C1 segment of cervical spinal cord (tissue), 14 donors: ENCODE measurements at regions not wholly inside any gene's neighbourhood (a gene's known extent, or its start where the extent isn't known, plus 50 kb on each side); places are given as distances from the start of the nearest gene placed in this dataset.
A peak's percentile ranks its signal among the peaks of the same experiment; 100 is the strongest.
"Not testable (repeated sequence)": the region's sequence is repeated elsewhere in the genome, so short reads cannot be mapped to it uniquely, and the experiment has no call there.

Experiments
- DNase-seq, 14 donors: peaks; one replicate each; lab custom pipeline; 2025; lab: John Stamatoyannopoulos, UW

- not testable (repeated sequence) for DNase-seq
Observed at GRCh38 chr16:16561532-16561931, 182.6 kb downstream of the NPIPA7 start.

GRCh38 chr16:16563962-16564361 lies 185.0 kb downstream of the NPIPA7 start:
- DNase-seq: not testable (repeated sequence)

DNA sequence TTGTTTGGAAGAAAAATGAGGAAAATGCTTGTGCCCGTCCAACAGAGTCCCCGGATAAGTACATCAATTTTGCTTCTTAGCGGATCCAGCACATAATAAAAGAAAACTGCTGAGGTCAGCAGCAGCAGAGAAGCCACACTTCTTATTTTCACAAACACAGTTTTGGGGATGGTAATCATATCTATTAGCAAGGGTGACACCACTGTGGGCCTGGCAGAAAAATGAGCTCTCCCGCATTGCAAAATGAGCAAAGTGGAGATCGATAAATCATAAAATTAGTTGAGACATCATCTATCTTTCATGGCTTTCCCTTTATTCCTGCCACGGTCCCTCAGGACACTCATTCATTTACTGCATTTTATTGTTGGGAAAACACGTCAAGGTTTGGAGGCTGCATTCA lies 186.4 kb downstream of the NPIPA7 start:
- DNase-seq: not testable (repeated sequence)

- not testable (repeated sequence) for DNase-seq
Observed at GRCh38 chr16:16570055-16570454, 191.1 kb downstream of the NPIPA7 start.

DNA sequence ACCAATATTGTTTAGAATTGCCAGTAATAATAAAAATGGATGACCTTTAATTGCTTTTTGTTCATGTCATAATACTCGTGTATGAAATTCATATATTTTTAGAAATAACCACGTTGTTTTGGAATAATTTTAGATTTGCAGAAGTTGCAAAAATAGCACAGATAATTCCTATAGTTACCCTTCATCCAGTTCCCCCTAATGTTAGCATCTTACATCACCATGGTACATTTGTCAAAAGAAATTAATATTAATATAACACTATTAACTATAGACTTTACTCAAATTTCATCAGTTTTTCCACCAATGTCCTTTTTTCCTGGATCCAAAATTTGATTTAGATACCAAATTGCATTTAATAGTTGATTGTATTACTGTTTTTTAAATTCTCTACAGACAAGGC lies 191.9 kb downstream of the NPIPA7 start:
- DNase-seq: not testable (repeated sequence)

GRCh38 chr16:16572130-16572774 lies 193.3 kb downstream of the NPIPA7 start:
- DNase-seq: not testable (repeated sequence)

DNA sequence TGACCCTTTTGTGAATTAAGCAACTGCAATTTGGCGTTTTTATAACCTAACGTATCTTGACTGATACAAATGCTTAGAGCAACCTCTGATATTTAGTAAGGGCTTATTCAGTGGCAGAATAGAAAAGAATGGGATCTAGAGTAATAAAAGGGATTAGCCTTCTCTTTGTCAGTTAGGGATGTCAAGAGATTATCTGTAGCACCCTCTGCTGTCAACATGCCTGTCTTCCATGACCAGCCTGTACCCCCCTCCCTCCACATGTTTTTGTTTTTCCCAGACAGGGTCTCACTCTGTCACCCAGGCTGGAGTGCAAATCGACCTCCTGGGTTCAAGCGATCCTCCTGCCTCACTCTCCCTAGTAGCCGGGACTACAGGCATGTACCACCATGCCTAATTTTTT lies 198.1 kb downstream of the NPIPA7 start:
- not testable (repeated sequence) for DNase-seq

GRCh38 chr16:16578701-16579100 lies 199.8 kb downstream of the NPIPA7 start:
- DNase-seq: no peak

DNA sequence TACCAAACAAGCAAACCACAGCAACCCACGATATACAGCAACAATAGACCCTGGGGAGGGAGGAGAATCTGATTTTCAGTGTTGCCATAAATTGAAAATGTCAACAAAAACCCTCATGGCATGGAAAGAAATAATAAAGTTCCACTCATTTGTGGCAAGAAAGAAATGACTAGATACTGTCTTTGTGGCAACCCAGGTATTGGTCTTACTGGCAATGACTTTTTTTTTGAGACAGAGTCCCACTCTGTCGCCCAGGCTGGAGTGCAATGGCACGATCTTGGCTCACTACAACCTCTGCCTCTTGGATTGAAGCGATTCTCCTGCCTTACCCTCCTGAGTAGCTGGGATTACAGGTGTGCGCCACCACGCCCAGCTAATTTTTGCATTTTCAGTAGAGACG lies 204.0 kb downstream of the NPIPA7 start:
- DNase-seq: not testable (repeated sequence)

GRCh38 chr16:16586073-16586651 lies 207.2 kb downstream of the NPIPA7 start:
- not testable (repeated sequence) for DNase-seq

DNA sequence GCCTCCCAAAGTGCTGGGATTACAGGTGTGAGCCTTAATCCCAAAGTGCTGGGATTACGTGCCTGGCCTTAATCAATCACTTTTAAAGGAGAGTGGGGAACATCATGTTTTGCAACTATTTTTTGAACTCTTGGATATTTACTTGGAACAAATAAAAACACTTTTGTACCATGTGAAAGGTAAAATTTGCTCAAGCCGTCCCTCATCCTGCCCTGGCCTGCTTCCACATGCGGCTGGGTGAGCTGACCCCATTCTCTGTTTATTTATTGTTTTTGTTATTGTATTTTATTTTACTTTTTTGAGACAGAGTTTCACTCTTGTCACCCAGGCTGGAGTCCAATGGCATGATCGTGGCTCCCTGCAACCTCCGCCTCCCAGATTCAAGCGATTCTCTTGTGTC lies 208.0 kb downstream of the NPIPA7 start:
- DNase-seq: not testable (repeated sequence)

DNA sequence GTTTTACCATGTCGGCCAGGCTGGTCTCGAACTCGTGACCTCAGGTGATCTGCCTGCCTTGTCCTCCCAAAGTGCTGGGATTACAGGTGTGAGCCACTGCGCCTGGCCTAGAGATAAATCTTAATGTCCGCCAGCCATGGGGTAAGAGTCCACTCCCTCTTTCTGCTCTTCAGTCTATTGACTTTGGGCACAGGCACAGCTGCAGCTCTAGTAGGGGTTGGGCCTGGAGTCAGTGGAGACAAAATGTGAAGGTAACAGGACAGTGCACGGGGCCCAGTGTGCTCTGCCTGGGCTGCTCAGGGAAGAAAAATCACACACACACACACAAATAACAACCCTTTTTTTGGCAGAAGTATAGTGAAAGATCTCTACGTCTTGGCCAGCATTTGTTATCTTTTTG lies 209.5 kb downstream of the NPIPA7 start:
- DNase-seq: not testable (repeated sequence)

DNA sequence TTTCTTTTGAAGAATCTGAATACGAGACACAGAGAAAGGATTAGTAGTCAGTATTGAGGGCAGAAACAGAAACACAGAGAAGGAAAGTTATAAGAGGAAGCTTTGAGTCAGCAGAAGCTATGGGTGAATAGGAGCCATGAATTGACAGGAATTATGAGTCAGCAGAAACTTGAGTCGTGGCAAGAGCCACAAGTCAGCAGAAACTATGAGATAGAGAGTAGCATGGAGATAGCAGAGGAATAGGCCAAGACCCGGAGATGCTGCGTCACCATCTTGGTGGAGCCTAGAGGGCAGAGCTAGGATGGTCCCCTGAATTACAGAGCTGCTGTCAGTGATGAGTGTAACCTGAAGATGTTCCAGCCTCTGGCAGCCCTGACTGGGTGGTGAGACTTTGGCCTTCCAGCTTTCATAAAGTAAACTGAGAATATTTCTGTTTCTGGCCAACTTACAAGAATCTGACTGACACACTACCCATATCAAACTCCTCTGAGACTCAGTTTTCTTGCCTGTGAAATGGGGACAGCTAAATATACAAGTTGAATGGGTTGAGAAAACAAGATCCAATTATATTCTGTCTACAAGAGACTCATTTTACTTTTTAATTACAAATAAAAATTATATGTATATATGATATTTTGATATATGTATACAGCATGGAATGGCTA lies 211.8 kb downstream of the NPIPA7 start:
- not testable (repeated sequence) for DNase-seq

- DNase-seq: peak in 7 of 14 donors; percentile 0 to 11 (median 2)
Observed at GRCh38 chr16:16593156-16593863, 214.4 kb downstream of the NPIPA7 start.

DNA sequence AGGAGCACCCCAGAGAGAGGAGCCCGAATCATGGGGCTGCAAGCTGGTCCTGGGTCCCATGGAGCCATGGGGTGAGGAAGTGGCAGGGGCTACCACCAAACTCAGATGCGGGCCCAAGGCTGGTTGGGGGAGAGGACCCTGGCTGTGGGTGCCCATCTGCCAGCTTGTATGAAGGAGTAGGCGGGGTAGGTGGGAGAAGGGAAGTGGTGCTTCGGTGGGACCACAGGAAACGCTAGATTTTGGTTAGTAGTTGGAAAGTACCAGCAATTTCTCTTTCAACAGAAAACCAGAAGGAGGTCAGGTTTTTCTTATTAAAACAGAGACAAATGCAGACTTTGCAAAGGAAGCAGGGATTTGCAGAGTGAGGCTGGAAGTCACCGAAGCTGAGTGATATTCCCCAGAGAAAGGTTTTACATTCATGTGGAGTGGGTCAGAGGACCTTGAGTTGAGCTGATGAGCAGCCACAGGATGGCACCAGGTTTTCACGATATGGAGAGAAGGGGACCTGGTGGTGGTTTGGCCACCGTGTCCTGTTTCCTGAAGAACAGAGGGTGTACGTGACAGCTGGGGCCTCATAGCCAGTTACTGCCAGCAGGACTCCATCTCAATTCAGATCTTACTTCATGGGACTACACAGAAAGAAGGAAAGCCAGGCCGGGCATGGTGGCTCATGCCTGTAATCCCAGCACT lies 216.2 kb downstream of the NPIPA7 start:
- DNase-seq: not testable (repeated sequence)

- DNase-seq: not testable (repeated sequence)
Observed at GRCh38 chr16:16601239-16601638, 222.3 kb downstream of the NPIPA7 start.

DNA sequence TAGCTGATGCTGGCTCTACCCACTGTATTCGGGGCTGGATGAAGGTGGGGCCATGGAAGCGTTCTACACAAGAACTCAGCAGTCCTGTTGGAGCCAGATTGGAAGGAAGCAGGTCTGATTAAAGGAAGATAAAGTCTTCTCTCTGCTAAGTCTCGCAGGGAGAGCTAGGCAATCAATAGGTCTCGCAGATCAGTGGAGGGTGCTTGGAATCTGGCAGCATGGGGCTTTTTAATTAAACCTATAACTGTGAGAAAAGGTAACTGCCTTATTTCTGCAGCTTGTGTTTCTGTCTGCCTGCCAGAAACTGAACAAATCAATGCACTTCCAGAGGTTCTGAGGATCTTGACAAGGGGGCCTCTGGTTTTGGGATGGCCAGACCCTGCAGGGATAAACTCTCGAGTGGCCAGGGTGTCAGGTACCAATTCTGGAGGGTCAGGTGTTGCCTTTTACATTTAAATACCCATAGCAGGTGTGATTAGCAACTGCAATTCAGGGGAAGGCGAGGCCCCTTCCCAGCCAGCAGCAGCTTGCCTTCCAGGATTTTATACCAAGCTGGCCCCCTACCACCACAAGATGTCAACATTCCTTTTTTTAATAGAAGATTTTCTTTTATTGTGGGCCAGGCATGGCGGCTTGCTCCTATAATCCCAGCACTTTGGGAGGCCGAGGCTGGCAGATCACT lies 228.6 kb downstream of the NPIPA7 start:
- DNase-seq: not testable (repeated sequence)

DNA sequence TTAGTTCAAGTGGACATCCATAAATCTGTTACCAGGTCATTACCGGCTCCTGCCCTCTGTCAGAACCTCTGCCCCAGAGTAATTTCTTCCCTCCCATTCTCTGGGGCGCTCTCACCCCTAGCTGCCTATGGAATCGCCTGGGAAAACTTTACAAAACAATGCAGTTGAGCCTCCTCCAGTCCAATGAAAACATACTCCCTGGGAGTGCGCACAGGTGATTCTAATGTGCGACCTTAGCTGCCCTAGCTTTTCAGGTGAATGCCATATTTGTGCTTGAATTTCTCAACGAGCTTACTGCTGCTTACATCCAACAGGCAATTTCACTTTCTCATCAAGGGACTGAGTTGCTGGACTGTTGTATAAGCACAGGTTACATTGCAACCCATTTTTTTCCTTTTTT lies 230.7 kb downstream of the NPIPA7 start:
- DNase-seq: not testable (repeated sequence)

DNA sequence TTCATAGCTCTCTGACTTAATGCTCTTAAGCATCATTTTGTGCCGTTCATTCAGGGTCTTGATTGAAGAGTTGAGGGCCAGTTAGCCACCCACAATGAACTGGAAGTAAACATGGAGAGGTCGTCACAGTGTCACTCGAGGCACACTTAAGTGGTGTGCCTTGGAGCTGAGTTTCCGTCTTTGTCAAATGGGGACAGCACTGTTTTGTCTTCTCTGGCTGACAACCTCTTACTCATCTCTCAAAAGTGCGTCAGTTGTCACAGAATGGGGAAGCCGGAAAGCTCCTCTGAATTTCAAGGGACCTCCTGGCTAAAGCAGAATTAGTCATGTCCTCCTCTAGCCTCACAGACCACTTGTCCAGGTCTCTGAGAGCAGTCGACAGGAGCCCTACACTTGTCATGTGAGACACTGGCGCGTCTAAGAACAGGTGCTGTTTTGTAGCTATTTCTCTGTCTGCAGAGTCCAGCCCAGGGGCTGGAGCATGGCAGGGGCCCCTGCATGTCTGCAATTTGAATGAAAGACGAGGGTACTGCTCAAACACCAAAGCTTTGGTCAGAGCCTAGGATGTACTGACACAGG lies 231.5 kb downstream of the NPIPA7 start:
- DNase-seq: not testable (repeated sequence)

- not testable (repeated sequence) for DNase-seq
Observed at GRCh38 chr16:16613212-16613611, 234.3 kb downstream of the NPIPA7 start.

DNA sequence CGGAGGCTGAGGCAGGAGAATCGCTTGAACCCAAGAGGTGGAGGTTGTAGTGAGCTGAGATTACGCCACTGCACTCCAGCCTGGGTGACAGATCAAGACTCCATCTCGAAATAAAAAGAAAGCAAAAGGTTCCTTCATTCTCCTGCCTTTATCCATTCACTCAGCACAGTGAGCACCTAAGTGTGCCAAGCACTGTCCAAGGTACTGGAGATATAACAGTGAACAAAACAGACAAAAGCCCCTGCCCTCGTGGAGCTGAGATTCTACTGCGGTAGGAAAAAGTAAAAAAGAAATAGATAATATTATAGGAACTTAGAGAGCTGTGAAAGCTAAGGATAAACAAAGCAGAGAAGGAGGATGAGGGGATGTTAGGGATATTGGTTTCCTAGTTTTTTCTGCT lies 235.5 kb downstream of the NPIPA7 start:
- DNase-seq: not testable (repeated sequence)
